ENCODE measurements at regions not wholly inside any gene's neighbourhood (a gene's known extent, or its start where the extent isn't known, plus 50 kb on each side); places are given as distances from the start of the nearest gene placed in this dataset.
"Not testable (repeated sequence)": the region's sequence is repeated elsewhere in the genome, so short reads cannot be mapped to it uniquely, and the experiment has no call there.

DNA sequence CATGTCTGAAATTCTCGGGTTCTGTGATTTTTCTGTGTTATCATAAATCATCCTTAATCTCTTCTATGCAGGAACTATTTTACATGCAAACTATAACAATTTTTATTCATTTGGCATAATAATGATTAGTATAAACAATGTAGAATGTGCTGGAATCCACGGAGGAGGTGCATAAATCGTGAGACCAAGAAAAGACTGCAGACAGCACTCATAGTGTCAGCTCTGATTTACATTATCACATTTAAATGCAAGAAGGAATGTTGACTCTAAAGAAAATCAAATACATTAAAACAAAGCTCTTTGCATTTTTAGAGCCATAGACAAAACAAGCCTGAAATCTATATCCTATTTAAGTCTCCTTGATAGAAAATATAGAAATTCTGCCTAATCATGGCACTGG is 501.7 kb upstream of the STXBP6 start:
- DNase-seq = no peak

DNA sequence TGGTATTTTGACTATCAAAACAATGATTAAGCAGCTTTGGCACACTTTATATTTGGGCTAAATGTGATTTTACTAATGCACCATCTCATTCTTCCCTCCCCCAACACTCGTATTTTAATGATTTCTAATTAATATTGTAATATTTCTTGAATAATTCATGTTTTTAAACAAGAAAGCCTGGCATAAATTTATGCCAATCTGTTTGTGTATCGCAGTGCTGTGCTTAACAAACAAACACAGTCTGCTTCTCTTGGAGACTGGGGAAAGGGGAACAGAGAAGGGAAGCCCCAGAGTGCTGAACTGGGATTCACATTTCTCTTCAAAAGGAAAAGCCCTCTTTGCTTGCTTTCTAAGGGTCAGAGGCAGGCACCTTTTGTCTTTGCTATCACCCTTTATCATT is 496.9 kb upstream of the STXBP6 start:
- no peak for DNase-seq

DNA sequence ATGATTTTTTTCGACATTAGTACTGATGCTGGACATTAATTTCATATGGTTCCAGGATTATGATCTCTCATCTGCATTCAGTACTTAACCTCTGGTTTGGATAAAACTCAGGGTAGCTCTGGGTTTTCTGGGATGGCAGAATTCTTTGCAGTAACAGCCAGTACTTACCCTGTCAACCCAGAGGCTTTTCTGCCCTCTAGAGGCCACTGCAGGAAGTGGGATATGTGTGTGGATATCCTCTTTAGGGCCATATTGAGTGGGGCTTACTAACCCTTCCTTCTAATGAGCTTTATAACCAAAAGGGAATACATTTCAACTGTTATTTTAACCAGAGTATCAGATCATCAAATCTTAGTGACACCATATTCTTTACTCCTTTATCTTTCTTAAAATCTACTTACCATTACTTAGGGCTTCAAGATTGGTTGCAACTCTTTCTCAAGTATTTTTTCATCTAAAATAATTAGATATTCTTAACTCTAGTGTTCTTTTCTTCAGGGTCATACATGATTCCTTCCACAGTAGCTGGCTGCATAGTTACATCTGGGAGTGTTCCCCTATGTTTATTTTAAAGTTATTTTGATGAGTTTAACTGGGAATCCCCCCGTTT is 488.0 kb upstream of the STXBP6 start:
- DNase-seq = peak in 11 of 56 donors; percentile 1 to 37 (median 7)

DNA sequence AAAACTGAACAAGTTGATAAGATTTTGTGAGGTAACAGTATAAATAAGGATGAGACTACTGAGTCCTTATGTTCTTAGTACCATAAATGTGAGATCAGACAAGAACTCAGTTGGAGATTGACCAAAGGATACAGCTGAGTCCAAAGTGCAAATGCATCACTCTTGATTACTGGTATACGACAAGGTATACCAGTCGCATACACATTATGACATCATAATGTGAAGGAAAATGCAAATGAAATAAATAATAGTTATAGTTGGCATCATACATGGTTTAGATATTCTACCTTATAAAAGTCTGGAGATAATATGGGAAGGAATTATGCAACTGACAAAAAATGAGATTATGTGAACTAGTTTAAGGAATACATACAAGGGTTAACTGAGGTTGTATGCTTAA is 476.3 kb upstream of the STXBP6 start:
- DNase-seq = no peak

DNA sequence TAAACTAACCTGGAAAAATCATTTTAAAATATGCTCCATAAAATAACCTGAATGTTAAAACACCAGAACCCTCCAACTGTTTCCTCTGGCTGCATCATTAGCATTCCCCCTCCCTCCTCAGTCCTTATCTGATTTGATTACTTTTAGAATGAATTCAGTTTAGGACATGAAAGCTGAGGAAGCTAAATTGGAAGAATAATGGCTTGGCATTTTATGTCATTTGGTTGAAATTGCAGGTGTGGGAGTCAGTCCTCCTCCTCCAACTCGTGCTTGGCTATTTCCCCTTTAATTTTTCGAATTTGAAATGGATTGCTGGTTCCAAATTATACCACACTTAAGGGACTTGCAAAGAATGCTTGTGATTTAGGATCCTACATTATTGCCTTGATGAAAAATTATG is 473.0 kb upstream of the STXBP6 start:
- DNase-seq = no peak

DNA sequence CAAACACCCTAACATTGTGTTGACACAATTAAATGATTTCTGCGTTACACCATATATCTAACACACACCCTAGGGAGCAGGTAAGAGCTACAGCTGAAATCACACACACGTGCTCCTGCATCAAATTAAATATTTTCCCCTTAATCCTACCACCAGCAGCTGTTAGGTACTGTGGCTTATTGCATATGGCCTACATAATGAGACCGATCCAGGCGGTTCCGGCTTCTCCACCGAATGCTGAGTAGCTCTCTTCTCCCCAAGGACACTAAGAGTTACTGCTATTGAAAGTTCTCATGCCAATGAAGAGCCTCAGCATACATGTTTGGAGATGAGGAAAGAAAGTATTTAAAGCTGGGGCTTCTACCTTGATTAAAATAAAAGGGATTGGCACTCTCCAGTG is 472.2 kb upstream of the STXBP6 start:
- DNase-seq = no peak

DNA sequence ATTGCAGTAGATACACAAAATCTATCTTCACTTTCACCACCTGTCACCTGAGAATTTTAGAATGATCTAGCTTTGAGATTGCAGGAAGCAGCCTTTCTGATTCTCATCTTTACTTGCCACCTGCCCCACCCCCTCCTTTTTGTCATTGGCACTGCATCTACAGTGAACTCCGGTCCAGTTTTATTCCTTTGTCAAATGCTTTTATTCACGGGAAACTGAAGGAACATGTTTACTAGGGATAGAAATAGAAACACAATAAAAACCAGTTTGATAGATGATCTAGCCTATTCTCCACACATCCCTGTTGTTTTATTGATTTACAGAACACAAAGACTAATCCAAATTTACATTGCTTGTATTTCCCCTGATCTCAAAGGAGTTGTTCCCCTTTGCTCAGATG is 471.7 kb upstream of the STXBP6 start:
- no peak for DNase-seq

DNA sequence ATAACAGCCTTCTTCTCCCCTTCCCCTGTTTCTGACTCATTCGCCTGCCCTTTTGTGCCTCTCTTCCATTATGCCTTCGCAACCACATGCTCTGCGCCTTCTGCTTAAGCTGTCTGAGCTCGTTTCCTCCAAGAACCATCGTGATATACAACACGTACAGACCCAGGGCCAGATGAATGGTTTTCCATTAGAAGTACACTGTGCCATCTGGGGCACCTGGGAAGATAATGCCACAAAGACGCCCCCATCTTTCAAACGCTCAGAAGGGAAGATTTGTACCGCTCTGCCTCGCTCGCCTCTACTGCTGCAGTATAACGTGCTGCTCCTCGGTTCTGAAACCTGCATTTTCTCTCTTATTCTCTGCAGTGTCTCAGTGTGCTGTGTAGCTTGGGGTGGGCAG is 470.9 kb upstream of the STXBP6 start:
- DNase-seq = no peak

DNA sequence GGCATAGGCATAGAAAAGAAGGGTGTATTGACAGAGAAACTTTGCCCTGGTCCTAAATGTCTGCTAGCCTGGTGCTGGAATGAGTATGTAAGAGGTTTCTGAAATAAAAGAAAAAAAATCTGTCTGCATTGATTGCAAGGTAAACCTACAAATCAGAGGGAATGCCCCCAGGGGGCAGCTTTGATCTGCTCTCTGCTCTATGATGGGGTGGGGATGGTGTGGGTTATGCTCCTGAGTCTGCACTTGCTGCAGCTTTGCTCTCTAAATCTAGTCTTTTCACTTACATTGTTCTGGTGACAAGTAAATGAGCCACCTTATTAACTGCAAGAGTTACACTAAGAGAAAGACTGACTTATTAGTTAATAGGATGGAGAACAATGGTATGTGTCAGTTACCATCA is 468.4 kb upstream of the STXBP6 start:
- DNase-seq = peak in 11 of 56 donors; percentile 1 to 56 (median 9)

DNA sequence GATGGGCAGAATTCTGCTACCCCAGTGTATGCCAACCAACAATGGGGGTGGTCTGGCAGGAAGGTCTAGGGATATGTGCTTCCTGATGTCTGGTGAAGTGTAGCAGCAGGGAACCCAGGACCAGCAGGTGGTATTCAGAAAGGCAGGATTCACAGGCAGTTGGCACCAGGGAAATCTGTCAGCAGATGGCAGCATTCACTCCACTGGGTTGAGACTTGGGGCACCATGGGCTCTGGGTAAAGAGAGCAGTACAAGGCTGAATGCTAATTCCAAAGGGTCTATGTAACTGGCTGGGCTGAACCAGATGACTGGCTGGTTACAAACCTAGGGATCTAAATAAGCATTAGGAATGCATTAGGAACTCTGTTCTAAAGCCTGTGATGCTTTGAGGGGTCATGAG is 466.9 kb upstream of the STXBP6 start:
- DNase-seq = peak in 2 of 56 donors; percentile 2 to 5

DNA sequence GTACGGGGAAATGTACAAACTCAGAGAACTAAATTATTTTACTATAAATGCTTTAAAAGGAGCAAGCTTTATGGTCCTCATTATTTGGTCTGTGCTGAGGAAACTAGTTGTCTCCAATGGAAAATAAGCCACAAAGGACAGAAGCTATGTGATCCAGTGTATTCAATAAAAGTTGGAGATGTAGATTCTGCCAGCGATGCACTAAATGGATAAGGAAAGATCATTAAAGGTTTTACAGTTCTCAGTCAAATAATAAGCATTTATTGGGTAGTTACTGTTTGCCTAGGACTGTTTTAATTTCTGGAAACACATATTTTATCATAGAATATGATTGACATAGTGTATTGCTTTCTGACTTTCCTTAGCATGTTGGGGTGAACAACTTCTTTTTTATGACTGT is 458.9 kb upstream of the STXBP6 start:
- no peak for DNase-seq

DNA sequence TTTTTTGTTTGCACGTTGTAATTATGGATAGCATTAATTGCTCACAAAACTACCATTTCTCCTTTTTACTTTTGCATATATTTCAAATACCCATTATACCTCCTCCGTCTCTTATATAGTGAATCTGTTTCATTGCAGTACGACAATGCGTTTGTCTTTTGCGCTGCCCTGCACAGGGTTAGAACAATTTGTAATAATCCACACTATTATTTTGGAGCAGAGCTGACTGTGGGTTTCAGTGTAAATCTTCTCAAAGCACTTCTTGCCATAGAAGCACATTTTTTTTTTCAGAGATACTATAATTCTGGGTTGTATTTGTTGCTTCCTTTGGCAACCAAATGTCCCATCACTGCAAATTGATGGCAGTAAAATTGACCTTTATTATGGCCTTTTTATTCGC is 451.8 kb upstream of the STXBP6 start:
- no peak for DNase-seq

DNA sequence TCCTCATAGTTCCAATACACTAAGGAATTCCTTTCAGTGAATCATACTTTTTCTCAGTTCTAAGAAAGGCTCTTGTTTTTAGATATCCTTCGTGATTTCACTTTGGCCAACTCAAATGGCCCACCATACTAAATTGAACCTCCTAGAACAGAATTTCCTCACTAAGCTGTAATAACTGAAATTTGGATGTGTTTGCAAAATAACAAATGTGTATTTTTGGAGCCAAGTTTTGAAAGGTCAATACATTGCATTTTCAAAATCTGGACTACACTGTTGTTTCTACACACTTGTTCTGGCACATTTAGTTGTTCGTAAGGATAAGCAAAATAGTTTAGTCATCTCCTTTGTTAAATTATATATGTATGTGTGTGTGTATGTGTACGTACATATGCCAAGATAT is 439.0 kb upstream of the STXBP6 start:
- no peak for DNase-seq

DNA sequence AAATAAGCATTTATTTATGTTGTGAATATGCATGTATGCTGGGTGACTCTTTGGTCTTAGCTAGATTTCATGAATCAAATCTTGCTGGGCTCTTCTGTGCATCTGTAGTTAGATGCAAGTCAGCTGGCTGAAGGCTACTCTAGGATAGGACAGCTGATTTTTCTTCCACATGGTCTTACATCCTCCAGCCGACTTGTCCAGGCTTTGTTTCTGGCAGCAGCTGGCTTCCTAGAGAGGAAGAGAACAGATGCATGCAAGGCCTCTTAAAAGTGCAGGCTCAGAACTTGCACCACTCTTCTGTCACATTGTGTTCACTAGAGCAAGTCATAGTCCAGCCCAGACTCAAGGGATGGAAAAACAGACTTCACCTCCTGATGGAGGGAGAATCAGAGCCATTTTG is 435.4 kb upstream of the STXBP6 start:
- no peak for DNase-seq

DNA sequence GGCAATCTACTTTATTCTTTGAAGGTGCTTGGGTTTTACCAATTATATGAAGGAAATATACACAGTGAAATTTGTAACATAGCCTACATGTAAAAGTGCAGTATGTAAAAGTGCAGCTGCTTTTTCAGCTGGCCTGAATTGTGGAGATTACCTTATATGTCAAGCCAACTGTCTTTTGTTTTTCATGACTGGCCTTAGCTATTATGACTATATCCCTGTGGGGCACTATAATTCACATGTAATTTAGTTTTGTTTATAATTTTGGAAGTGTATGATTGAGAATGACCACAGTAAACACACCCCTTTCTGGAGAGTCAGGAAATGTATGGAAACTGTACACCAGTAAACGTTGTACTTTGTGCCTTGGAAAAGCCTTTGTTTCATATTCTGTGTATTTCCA is 435.0 kb upstream of the STXBP6 start:
- DNase-seq = no peak

DNA sequence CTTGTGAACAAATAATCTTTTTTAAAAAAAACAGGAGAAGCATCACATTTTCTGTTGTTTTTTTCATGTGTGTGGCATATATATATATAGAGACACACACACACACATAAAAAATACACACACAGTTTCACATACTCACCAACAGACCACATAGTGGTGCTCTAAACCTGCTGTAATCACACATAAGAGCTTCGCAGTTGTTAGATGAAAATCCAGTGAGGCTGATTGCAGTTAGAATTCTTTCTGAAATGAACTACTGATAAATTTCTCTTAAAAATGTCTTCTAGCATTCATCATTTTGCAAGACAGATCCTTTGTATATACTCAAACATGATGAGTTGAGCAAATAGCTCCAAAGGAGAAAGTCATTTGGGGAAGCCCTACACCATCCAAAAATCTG is 434.3 kb upstream of the STXBP6 start:
- DNase-seq = no peak

DNA sequence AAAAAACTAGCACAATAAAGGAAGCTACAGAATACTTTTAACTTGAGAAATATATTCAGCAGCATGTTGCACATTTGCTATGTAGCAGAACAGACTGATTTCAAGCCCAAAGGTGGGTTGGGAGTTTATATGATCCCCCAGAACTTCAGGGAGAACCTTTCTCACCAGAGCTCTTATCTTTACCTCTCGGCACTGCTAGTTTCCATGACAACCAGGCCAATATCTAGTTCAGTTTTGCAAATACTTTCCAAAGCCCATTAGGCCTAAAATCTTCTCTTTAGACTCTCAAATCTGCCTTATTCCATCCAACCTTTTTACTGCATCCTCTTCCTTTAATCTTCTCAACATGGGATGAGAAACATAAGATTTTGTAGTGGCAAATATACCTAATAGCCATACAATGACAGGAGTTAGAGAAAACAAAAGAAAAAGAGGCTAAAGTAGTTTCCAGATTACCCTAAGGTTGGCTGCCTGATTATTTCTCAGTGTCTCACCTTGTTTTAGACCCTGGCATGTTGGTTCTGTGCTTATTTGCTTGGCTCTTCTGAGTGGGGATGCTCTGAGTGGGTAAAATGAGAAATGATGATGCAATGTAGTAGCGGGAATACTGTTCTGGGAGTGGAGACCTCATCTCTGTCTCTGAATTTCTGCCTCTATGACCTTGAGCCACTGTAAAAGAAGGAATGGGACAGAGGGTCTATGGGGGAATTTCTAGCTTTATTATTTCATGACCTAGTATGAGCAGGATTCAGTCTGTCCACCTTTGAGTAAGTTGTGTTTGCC is 427.6 kb upstream of the STXBP6 start:
- no peak for DNase-seq

DNA sequence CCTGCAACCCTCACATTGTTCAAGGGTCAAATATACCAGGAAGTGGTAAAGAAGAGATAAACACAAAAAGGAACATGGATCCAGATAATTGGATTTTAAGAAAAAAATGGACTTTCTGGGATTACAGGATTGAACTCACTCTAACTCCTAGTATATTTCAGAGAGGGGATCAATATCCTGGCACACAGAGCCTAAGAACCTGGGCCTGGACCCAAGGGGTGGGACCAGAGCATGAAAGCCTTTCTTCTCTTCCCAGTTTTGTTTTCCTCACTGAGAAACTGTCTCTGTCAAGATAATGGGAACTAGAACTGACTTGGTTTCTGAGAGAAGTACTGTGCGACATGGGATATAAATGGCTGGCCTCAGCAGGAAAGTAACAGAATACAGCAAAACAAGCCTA is 422.8 kb upstream of the STXBP6 start:
- no peak for DNase-seq

DNA sequence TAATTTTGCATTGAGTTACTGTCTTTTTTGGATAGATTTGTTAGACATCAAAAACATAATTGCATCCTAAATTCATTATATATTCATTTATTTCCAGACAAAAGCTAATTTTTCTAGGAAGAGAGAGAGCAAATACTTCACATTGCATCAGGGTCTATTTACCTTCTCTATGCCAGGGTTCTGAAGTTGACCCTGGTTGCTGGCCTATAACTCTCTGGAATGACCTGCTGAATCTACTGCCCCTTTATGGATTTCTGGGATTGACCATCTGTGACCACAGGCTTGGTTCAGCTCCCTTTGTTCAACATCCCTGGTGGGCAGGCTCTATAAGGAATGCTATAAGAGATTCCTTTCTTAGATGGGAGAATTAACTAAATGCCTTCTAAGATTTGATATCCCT is 414.8 kb upstream of the STXBP6 start:
- DNase-seq = no peak

DNA sequence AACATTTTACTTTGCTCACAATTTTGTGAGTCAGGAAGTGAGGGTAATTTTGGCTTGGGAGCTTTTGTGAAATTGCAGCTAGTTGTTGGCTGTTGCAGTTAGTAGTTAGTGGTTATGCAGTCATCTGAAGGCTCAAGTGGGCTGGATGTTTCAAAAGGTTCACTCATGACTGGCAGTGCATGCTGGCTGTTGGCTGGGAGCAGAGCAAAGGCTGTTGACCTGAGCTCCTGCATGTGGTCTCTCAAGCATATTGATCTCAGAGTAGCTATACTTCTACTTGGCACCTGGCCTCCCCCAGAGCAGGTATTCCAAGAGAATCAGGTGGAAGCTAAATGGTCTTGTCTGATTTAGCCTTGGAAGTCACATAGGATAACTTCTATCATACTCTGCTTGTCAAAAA is 414.1 kb upstream of the STXBP6 start:
- no peak for DNase-seq

DNA sequence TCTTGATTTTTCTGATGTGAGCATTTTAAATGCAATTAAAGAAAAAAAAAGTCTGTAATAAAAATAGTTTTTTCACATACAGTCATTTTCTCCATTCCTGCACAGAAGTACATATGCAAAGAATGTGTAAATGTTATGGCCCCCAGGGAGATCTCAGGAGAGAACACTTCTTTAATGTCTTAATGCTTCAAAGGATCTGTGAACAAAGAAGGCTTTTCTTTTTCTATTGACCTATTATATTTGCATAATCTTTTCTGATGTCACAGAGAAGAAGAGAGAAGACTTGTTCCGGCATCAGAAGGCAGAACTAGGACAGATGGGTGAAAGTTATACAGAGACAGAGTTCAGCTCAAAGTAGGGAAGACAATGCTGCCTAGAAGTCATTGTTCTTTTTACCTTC is 413.5 kb upstream of the STXBP6 start:
- DNase-seq = no peak

DNA sequence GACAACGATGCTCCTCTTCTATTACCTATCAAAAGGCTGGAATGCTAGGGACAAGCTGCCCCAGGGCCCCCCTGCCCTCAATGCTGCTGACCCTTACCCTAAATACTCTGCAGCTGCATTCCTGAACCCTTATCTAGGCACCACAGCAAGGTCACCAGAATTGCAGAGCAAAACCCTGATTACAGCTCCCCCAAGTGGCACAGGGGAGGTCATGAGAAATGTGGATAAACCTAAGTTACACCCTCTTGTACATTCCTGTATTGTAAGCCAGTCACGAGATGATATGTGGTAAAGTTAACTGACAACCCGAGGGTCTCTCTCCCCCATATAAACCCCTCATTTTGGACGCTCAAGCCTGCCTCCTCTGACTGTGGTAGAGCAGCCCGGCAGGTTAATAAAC is 411.8 kb upstream of the STXBP6 start:
- no peak for DNase-seq

DNA sequence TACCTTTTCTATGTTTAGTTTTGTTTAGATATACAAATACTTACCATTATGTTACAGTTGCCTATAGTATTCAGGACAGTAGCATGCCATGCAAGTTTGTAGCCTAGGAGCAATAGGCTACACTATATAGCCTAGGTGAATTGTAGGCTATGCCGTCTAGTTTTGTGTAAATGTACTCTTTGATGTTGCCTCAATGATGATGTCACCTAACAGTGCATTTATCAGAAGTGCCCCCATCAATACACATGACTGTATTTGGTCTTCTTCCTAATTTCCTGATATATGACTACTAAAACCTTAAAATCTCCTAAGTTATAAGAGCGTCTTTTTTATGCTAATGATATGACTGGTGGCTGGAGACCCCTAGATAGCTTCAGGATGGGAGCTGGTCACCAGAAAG is 394.4 kb upstream of the STXBP6 start:
- no peak for DNase-seq

DNA sequence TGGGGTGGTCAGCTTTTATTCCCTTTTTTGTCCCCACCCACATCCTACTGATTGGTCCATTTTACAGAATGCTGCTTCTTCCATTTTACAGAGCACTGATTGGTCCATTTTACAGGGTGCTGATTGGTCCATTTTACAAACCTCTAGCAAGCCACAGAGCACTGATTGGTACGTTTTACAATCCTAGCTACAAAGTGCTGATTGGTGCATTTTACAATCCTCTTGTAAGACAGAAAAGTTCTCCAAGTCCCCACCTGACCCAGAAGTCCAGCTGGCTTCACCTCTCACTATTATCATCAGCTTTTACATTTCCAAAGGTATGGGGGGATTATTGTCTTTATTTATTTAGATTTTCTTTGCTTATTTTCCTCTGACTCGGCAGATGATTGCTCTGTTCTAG is 390.4 kb upstream of the STXBP6 start:
- DNase-seq = not testable (repeated sequence)
